NOMO-1 treated with DMSO at 0.1 percent for 48 hours (cell line): ENCODE measurements at regions not wholly inside any gene's neighbourhood (a gene's known extent, or its start where the extent isn't known, plus 50 kb on each side); places are given as distances from the start of the nearest gene placed in this dataset.

ENCODE experiments used
- DNase-seq: peaks from one replicate; lab custom pipeline; 2025; ENCODE audit not compliant: unreplicated experiment; lab: John Stamatoyannopoulos, UW

DNA sequence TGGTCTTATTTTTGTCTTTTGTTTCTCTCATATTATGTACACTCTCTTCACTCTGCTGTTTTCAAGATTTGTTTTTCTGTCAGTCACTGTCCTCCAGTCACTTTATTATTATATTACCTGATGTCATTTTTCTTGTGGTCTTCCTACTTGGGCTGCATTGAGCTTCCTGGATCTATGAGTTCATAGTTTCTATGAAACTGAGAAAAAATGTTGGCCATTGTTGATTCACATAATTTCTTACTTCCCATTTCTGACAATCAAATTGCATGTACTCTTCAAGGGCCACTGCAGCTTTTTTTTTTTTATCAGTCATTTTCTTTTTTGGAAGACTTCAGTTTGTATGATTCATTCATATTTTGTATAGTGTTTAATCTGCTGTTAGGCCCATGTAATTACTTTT is 1180.6 kb upstream of the GBE1 start:
- DNase-seq: no peak

DNA sequence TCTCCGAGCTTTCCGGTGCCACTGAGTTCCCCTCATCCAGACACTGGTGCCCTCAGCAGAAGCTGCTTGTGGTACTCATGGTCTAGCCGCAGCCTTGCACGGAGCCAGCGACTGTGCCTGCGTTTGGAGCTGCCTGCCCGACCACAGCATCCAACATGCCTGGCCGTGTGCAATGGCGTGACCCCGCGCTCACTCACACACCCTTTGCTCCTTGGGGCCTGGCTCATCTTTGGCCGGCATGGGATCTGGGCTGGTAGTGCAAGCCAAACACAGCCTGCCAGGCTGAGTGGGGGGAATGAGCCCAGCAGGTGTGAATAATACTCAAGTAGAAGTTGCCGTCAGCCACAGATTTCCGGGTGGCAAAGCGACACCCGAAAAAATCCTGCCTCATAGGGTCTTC is 1178.7 kb upstream of the GBE1 start:
- DNase-seq: no peak

DNA sequence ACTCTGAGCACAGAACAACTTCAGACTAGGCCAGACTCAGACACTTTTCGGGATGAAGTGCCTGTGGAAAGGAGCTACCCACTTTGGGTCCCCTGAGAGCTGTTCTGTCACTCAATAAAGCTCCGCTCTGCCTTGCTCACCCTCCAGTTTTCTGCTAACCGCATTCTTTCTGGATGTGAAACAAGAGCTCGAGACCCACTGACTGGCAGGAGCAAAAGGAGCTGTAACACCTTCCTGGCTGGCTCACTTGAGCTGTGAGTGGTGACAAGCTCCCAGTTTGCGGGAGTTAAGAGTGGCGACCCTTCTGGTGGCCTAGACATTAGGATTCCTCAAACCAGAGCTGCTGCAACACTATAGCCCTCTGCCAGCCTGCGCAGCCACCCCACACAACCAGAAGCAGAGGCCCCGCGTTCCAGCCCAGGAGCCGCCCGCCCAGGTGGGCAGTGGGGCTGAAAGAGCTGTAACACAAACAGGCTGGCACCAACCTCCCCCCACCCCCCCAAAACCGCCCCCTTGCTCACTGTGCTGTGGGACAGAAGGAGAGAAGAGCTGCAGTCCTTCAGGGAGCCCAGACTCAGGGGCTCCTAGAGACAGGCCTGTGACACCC is 1178.1 kb upstream of the GBE1 start:
- DNase-seq: no peak

DNA sequence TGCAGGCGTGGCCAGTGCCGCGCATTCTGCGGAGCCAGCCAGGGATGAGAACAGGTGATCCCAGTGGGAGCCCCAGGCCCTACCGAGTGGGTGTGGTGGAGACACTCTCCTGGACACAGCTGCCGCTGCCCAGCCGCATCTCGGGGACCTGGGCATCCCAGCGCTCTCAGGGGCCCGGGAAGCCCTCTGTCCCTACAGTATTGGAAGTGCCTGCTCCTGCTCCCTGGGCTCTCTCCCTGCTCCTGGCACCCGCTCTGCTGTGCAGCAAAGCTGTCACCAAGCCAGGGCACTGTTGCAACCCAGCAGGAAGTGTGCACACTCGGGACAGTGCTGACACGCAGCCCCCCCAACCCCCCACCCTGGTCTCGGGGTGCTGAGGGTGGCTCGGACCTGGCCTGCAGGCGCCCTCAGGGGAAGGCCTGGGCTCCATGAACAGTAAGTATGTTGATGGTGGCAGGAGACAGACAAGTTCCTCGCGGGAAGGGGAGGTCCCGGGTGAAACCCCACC is 1177.4 kb upstream of the GBE1 start:
- no peak for DNase-seq

DNA sequence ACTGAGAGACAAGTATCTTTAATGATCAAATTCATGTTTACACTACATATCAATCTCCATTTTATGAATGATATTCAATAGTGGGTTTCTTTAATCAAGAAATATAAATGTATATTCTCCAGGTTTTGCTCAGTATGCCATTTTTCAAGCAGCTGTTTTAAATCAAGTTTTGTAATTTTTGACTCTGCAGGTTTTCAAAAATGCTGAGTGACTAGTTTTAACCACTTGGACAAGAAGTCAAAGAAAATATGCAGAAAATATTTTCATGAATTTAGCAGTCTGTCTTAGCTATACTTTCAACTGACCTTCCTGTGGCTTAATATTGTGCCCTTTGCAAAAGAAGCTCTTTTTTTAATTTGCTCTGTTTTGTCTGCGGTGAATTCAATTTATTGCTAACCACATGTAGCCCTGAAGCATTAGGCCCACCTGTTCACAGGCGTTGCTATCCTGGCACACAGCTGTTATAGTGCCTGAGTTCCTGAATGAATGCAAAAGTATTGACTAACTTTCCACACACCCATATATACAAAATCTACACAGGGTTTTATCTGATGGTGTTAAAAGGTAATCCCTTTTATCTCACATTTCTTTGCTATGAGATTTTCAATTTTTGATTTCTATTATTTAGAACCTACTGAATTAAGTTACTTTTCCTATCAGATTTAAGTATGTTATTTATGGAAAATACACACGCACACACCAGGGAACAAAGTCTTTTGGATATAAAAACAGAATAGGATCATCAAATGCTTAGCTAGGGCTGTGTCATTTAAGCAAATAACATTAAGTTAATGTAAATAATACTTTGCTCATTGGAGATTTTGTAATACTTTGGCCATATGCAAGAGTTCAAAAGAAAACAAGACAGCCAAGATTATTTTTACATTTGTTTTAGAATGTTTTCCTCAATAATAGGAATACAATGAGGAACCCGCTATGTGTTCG is 1166.1 kb upstream of the GBE1 start:
- no peak for DNase-seq

DNA sequence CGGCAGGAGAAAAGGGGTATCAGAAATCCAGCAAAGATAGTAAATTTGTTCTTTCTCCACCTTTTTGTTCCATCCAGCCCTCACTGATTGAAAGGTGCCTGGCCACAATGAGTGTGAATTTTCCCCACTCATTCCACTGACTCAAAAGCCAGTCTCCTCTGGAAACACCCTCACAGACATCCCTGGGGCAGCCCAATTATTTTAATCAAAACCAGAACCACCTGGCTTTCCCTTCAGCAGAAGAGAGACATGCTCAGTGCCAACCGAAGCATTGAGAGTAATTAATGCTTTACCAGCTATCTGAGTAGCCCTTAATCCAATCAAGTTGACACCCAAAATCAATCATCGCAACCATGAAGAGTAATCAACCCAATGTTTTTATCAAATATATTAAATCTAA is 1129.6 kb upstream of the GBE1 start:
- no peak for DNase-seq

DNA sequence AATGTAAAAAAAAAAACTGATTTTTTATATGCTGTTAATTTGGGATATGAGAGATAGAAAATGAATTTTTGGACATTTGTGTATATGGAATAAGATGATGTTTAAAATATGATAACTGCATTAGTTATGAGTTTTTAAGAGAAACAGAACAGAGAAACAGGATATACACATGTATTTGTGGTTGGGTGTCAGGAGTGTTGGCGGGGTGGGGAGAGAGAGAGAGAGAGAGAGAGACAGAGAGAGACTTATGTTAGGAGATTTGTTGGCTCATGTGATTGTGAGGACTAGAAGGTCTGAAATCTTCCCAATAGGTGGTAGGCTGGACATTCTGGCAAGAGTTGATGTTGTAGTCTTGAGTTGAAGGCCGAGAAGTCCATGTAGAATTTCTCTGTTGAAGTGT is 1121.6 kb upstream of the GBE1 start:
- no peak for DNase-seq

DNA sequence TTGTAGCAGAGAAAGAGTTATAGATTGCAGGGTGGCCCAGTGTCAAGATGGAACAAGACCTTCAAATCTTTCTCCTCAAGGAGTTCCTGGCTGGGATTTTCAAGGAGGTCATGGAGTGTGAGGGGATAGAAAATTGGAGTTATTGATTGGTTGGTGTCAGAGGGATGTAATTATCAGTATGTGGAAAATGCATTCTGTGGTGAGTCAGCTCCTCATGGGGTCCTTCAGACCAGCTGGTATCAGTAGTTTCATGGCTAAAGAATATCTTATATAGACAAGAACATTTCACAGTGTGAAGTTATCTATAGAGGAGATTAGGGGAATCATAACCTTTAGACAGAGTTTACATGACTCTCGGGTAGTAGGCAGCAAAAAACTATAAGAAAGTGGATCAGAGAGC is 1114.0 kb upstream of the GBE1 start:
- no peak for DNase-seq

DNA sequence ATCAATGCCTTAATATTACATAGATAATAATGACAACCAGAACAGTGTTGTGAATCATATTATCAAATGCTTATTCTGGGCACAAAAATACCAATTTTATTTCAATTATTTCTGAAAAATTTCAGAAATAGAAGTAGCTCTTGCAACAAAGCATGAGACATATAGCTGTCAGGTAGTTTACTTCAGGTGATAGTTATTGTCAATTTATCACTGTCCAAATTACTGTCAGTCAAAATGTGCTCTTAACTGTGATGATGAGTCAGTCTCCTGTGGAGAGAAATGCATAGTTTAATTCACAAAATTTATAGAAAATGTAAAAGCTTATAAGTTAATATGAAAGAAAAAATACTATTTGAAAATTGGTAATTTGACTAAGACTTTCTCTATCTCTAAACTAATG is 1078.4 kb upstream of the GBE1 start:
- DNase-seq: no peak

DNA sequence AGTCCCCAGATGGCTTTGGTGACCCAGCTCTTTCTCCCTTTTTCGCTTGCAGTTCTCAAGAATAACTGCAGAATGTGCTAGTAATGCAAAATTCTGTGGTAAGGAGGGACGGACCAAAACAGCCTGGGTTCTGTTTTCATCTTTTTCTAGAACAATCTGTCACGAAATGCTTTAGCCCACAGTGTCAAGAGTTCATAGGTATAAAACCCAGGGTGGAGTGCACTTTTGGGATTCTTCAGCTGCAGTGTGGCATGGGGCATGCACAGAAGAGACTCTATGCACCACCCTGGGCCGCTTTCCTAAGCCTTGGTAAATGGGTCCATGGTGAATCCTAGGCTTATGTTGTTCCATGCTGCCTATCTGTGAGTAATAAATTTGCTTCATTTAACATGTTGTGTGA is 1072.7 kb upstream of the GBE1 start:
- DNase-seq: no peak

DNA sequence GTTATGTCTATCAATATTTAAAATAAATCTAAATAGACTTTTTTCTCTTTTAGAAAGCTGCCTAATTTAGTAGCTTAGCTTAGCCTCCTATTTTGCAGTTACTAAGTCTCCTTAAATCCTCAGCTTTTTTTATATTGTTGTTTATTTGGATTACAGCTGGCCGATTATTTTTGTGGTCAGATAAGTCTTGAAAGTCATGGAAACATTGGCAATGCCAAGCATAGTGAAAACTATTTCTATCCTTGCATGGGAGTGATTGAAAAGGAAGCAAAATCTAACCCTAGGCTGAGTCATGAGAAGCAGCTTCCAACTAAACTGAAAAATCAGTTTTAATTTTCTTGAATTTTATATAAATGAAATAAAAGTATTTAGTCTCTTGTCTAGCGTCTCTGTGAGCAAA is 1063.0 kb upstream of the GBE1 start:
- no peak for DNase-seq

DNA sequence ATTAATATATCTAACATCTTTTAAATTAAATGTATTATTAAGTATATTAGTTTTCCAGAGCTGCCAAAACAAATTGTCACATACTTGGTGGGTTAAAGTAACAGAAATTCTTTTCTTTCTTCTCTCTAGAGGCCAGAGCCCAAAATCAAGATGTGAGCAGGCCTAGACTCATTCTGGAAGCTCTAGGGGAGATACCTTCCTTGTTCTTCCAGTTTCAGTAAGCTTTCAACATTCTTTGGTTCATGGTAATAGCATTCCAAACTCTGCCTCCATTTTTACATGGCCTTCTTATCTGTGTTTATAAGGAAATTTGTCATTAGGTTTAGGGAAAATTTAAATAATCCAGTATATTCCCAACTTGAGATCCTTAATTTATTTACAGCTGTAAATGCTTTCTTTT is 1054.6 kb upstream of the GBE1 start:
- DNase-seq: no peak

DNA sequence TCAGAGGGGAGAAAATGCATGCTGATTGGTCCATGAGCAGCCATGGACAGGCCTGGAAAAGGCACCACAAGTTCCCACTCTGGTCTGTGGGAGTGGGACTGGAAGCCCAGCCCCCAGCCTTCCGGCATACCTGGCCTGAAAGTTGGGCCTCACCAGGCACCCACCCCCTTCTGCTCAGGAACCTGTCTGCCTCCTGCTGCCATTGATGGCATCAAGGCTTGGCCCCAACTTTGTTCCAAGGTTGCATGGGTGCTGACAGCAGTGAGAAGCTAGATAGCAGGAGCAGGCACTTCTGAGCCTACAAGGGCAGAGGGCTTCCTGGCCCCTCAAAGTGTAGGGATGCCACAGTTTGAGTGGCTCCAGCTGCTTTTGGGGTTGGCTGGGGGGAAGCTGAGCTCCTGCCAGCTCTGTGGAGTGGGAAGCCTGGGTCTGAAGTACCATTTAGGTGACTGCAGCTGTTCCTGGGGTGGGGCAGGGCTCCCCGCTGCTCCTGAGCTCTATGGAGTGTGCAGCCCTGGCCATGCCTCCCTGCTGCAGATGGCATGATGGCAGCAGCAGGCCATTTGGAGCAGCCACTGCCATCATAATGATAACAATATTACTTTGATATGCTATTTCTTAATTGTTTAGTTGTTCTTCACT is 1054.1 kb upstream of the GBE1 start:
- no peak for DNase-seq

DNA sequence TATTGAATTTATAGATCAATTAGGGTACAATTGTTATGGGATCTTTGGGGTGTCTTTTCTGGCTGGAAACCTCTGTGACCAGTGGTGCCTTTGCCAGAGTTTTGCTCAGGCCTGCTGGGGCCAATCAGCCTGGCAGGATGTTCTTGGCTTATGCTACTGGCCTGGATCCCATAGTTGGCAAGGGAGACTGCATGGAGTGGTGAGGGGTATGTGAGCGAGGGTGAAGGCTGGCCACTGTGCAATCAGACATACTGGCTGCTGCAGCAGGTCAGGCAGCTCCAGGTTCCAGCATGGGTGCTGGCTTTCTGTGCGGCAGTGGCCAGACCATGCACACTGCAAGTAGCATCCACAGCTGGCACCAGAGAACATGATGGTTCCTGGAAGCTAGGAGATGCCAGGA is 1053.2 kb upstream of the GBE1 start:
- DNase-seq: no peak

DNA sequence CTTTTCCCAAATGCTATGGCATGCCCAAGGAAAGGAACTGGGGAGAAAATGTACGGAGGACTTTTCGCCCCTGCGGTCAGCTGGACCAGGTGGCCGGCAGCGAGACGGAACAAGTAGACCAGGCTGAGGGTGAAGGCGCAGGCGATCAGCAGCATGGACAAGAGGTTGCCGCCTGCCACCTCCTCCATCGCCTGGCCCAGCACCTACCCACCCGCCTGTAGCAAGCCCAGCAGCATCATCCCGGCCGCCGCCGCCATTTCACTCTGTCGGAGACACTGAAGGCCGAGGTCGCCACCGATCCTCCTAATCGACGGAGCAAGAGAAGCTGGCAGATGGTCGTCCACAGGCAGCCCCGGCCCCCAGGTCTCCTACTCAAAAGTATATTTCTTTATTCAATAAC is 1046.3 kb upstream of the GBE1 start:
- DNase-seq: no peak

DNA sequence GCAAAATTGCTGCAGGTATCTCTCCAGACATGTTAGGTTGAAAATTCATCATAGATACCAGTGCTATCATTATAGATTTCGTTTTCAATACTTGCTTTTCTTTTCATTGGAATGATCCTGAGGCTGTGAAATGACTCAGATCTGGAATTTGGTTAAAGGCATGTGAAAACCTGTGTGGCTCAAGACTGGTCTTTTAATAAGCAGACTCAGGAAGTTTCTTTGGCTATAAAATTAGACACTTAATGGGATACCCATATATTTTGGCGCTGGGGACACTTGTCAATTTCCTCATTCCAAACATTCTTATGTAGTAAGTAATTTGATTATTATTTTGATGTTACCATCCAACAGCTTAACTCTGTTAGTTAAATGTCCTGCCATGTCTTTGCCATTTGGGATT is 1041.1 kb upstream of the GBE1 start:
- no peak for DNase-seq

DNA sequence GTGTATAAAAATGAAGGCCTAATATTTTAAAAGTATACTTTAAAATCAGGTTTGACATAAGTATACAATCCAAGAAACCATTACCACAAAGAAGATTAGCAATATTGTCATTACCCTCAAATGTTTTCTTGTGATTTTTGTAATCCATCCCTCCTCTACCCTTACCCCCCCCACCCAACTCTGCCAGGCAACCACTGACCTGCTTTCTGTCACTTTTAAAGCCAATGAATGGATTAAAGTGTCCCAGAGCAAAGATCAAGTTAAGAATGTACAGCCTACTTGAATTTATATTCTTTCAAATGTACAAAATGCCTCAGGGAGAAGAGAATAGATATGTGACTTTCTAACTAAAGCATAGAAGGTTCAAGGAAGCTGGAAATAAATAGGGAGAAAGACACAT is 1038.8 kb upstream of the GBE1 start:
- no peak for DNase-seq

DNA sequence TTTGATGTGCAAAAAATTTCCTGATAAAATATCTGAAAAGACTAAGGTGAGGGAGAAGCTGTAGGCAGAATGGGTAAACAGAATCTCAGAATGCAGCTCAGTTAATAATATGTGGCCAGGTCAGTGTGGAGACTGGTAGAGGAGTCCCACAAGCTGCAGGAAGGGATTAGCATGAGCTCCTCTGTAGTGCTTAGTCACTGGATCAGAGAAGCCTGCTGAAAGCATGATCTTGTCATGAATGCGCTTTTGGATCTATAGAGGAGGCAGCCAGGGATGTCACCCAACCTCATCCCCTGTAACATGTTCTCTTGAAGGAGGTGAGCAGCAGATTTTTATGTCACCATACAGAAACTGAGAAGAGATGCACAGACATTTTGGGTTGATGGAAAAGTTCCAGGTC is 1035.3 kb upstream of the GBE1 start:
- no peak for DNase-seq

DNA sequence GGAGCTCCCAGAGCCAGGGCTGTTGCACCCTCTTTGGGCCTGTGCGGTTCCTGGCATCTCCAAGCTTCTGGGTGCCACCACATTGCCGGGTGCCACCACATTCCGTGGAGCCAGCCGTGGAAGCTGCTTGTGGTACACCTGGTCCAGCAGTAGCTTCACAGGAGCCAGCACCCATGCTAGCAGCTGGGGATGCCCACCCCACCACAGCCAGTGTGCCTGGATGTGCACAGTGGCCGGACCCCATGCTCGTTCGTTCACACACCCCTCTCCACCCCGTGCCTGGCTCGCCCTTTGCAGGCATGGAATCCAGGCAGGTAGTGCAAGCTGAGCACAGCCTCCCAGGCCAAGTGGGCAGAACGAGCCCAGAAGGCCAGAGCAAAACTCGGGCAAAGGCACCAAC is 1029.8 kb upstream of the GBE1 start:
- DNase-seq: no peak

DNA sequence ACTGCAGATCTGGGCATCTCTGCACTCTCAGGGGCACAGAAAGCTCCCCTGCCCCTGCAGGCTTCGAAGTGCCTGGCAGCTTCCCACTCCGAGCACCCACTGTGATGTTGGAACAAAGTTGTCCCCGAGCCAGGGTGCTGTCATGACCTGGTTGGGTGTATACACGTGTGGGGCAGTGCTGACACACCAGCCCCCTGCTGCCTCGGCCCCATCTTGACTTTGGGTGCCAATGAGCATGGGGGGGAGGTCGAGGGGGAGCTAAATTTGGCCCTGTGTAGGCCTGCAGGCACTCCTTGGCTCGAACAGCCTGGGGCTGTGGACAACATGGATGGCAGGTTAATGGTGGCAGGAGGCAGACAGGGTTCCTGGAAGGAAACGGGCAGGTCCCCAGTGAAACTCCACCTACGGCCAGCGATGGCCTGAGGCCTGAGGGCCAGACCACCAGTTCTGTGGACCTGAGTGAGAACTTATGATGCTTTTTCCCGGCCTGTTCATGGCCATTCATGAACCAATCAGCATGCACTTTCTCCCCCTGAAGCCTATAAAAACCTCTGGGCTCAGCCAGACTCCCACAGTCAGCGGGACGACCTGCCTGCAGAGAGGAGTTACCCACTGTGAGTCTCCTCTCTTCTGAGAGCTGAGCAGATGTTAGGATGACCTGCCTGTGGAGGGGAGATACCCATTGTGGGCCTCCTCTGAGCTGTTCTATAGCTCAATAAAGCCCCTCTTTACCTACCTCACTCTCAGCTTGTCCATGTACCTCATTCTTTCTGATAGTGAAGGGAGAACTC is 1029.1 kb upstream of the GBE1 start:
- no peak for DNase-seq

DNA sequence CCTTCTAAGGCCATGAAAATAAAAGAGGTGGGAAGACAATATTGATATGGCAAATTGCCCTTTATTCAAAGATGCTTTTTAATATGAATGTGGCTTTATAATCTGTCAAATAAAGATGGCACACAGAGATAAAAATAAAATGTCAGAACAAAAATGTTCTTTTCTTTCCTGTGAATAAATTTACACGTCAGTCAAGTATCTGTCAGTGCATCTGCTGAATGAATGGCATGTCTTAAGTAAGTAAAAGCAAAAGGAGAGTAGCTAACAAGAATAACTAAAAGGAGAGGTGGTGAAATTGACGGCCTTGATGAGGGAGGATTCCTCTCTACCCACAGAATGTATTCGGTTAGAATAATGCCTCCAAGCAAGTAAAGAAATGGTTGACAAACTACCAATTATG is 1021.7 kb upstream of the GBE1 start:
- no peak for DNase-seq
